ENCODE measurements at regions not wholly inside any gene's neighbourhood (a gene's known extent, or its start where the extent isn't known, plus 50 kb on each side); places are given as distances from the start of the nearest gene placed in this dataset.

DNA sequence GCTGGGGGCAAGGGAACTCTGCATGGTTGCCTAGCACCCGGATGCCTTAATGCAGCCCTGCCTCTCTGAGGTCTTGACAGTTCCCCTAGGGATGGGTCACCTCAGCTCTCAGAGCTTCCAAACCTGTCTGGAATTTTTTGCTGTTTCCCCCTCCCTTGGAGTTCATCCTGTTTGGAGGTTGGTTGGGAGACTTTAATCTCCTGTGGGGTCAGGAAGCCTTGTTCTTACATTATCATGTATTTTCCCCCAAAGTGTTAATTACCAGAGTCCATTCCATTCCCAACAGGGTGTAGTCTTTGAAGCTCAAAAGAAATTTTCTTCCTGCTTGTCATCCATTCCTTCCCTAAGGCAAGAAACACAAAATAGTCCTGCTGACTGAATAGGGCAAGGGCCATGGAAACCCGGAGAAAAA, 150.3 kb upstream of the SPRY4 start:
- no peak for DNase-seq (ENCODE audit: low read depth)

- no peak for DNase-seq (ENCODE audit: low read depth)
Measured at GRCh38 chr5:142474431-142475094, 149.7 kb upstream of the SPRY4 start.

DNA sequence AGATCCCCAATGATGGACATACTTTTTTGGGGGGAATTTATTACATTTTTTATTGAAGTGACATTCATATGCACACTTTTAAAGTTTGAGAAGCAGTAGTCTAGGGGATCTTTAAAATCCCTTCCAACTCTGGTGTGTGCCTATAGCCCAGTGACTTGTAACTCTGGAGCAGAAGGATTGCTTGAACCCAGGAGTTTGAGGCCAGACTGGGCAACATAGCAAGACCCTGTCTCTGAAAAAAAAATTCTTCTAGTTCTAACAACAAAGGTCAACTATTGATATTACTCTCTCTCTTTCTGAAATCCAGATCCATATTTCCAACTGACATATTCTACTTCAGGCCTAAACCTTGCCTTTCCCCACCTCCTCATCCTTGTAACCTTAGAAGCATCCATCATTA, 148.2 kb upstream of the SPRY4 start:
- no peak for DNase-seq (ENCODE audit: low read depth)

- DNase-seq (ENCODE audit: low read depth), result peak; percentile 41
Measured at GRCh38 chr5:142472306-142472951, 147.6 kb upstream of the SPRY4 start.

DNA sequence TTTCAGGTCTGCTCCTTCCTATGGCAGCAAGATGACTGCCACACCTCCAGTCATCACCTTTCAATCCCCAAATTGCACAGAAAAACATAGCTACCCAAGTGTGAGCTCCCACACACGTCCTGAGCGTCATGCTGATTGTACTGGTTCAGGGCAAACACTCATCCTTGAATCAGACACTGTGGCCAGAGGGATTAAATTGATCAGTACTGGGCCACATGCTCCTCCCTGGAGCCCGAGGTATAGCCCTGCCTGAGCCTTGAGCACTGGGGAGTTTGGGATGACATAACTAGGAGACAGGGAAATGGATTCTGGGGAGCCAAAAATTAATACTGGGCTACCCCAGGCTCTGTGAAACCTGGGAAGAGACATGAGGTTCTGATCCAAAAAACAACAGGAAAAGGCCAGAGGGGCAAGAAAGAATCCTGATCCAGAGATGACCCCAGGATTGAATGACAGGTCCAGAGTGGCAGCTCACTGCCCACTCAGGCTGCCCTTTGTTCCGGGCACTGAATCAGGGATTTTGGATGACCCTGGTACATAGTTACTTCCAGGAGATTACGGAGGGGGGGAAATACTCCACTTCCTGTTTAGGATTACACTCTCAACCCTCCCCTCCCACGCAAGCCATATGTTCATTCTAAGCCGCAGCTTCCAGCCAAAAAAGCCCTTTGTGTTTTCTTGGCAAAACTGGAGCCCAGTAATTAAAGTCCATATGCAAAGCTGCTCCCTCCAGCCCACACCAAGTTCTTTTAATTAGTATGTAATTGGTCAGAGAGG, 141.6 kb upstream of the SPRY4 start:
- no peak for DNase-seq (ENCODE audit: low read depth)

DNA sequence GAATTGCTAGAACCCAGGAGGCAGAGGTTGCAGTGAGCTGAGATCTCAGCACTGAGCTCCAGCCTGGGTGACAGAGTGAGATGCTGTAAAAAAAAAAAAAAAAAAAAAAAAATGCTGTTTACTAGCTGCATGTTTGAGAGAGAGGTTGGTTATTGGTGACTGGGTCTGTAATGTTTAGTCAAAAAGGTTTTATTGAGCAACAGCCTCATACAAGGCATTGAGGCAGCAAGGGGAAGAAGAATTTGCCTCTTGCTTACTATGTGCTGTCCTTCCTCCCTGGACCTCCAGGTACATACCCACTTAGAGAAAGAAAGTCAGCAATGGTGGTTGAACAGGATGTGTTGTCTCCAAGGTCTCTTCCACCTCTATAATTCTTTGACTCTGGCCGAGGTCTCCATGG, 140.7 kb upstream of the SPRY4 start:
- no peak for DNase-seq (ENCODE audit: low read depth)

- DNase-seq (ENCODE audit: low read depth), result no peak
Measured at GRCh38 chr5:142463904-142464303, 139.1 kb upstream of the SPRY4 start.

DNA sequence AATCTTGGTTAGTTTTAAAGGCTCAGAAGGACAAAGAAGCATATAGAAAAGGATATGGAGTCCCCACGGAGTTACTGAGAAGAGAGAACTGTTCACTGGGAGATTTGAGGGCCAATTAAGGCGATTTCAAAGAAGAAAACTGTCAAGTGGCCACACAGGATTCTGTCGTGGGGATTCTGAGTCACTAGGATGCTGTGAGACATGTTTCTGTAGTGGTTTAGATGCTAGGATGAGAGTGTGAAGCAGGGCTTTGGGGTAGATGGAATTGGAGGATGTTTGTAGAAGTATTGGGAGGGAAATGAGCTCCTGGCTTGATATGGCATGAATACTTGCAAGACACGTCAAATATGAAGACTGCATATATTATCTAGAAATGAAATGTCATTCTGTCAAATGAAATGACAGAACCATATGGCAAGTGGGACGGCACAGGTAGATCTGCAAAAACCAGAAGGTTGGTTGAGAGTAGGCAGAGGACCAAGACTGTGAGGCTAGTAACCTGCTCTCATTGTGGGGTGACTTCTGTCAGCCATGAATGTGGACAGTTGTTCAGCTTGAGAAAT, 136.3 kb upstream of the SPRY4 start:
- no peak for DNase-seq (ENCODE audit: low read depth)

DNA sequence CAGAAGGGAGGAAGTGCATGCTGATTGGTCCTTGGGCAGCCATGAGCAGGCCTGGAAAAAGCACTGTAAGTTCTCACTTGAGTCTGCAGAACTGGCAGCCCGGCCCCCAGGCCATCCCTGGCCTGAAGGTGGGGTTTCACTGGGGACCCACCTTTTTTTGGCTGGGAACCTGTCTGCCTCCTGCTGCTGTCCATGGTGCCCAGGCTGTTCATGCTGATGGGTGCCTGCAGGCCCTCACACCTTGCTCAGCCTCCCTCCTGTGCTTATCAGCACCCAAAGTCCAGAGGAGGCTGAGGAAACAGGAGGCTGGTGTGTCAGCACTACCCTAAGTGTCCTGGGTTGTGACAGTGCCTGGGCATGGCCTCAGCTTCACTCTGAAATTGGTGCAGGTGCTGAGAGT, 134.4 kb upstream of the SPRY4 start:
- DNase-seq (ENCODE audit: low read depth), result no peak

GRCh38 chr5:142455856-142456255, 131.0 kb upstream of the SPRY4 start:
- DNase-seq (ENCODE audit: low read depth), result no peak

DNA sequence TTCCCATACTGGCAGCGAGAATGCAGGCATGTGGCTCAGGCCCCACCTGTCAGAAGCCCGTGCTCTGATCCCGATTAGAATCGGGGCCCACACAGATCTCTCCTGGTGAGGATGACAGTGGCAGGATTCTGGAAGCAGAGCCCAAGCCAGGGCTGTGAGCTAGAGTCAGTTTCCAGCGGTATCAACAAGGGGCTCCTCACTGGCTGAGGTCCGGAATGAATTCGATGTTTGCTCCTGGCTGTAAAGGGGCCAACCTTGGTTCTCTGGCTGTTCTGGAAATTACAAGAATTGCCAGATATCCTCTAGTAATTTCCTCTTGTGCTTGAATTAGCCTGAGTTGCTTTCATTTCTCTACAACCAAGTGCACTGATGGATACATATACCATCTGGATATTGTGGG, 129.1 kb upstream of the SPRY4 start:
- DNase-seq (ENCODE audit: low read depth), result no peak

DNA sequence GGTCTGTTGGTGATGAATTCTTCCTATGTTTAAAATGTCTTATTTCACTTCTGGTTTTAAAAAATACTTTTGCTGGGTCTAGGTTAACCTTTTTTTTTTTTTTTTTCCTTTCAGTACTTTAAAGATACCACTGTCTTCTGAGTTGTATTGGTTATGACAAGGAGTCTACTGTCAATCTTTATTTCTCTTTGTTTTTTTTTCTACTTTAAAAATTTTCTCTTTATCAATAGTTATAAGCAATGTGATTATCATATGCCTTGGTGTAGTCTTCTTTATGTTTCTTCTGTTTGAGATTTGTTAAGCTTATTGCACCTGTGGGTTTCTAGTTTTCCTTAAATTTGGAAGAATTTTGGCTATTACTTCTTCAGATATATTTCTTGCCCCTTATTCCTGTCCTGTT, 125.6 kb upstream of the SPRY4 start:
- DNase-seq (ENCODE audit: low read depth), result no peak

- no peak for DNase-seq (ENCODE audit: low read depth)
Measured at GRCh38 chr5:142447887-142448286, 123.1 kb upstream of the SPRY4 start.

GRCh38 chr5:142446960-142447279, 122.1 kb upstream of the SPRY4 start:
- DNase-seq (ENCODE audit: low read depth), result no peak

GRCh38 chr5:142446131-142446959, 121.5 kb upstream of the SPRY4 start:
- DNase-seq (ENCODE audit: low read depth), result no peak

DNA sequence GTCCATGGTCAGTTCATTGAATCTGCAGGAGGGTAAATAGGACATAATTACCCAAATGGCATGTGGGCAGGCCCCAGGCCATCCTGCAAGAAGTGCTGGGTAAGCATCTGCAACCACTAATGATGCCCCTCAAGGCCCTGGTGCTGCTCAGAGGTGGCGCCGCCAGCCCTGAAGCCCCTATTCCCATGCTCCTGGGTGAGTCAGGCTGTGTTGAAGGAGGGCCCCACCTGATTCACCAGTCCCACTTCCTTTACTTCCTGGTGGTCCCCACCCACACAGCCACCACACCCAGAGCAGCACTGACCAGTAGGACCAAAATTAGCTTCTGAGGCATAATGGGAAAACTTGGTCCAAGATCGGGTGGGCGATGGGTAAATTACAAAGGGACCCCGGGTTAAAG, 120.4 kb upstream of the SPRY4 start:
- DNase-seq (ENCODE audit: low read depth), result no peak

GRCh38 chr5:142441616-142442015, 116.8 kb upstream of the SPRY4 start:
- DNase-seq (ENCODE audit: low read depth), result no peak

- DNase-seq (ENCODE audit: low read depth), result no peak
Measured at GRCh38 chr5:142439207-142439860, 114.5 kb upstream of the SPRY4 start.

- no peak for DNase-seq (ENCODE audit: low read depth)
Measured at GRCh38 chr5:142438573-142438972, 113.8 kb upstream of the SPRY4 start.

GRCh38 chr5:142437563-142437962, 112.7 kb upstream of the SPRY4 start:
- DNase-seq (ENCODE audit: low read depth), result no peak

- no peak for DNase-seq (ENCODE audit: low read depth)
Measured at GRCh38 chr5:142435410-142436115, 110.7 kb upstream of the SPRY4 start.

Data from T-helper 22 cell (primary cell).